ENCODE measurements at regions not wholly inside any gene's neighbourhood (a gene's known extent, or its start where the extent isn't known, plus 50 kb on each side); places are given as distances from the start of the nearest gene placed in this dataset.

DNA sequence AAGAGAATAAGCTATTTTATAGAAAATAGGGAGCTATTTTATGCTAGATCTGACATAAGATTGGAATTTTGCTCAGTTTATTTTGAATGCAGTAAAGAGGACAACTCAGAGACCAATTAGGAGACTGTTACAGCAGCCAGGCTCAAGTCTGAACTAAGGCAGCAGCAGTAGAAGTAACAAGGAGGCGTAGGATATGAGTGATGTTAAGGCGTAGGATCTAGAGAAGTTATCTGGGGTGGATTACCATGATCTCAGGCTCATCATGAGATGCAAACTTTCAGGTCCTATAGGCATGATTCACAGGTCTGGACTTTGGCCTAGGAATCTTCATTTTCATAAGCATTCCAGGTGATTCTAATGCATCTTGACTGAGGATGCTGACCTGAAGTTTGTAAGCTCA, 108.9 kb upstream of the BLID start:
- 92 to 94% methylated on average over 2 of the region's 2 CpGs for WGBS, 2 donors
- Histone ChIP-seq H3K27ac (no peak overlapping the region), H3K4me1 (no peaks in the 10 kb centered on the region), H3K4me3 (no peak overlapping the region), H3K36me3 (replicated peaks in 1 of 2; ENCODE audit: insufficient read depth in 1 of 2, low read depth in 2 of 2) (no peaks in the 10 kb centered on the region), H3K27me3 (no peaks in the 10 kb centered on the region), H3K9me3 (no peaks in the 10 kb centered on the region)
- TF ChIP-seq CTCF (IDR thresholded peaks at IDR 0.05) (no peak), POLR2A (IDR thresholded peaks at IDR 0.05) (no peak)
- no peak for ATAC-seq
- intact Hi-C loops (cut with DNase I), result loop anchor here (5.0 kb wide), 1 partner anchor 72 kb away; no protein-coding TSS in a partner anchor
- no peak for DNase-seq

DNA sequence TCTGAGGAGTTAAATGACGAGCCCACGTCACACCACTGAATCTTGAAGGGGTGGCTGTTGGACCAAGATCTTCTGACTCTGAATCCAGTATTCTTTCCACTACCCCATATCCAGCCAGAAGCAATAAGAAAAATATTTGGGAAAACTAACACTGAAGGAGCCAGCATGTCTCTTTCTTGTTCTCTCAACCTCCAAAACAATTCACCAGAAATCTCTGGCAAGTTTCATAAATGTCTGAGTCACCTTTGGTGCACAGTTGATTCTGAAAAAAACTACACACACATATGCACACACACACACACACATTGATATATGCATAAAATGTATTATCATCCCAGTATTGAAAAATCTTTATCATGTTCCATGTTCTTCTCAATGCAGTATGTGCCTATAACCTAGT, 104.3 kb upstream of the BLID start:
- Histone ChIP-seq H3K36me3 (replicated peaks in 1 of 2; ENCODE audit: insufficient read depth in 1 of 2, low read depth in 2 of 2) (no peaks in the 10 kb centered on the region), H3K27me3 (no peaks in the 10 kb centered on the region), H3K27ac (no peak overlapping the region), H3K4me3 (no peak overlapping the region), H3K4me1 (peaks cover 4% of the 10 kb centered on the region), H3K9me3 (no peaks in the 10 kb centered on the region)
- DNase-seq (no peak), ATAC-seq (no peak)
- intact Hi-C loops (cut with DNase I), result no loop called here
- TF ChIP-seq POLR2A (IDR thresholded peaks at IDR 0.05) (no peak), CTCF (IDR thresholded peaks at IDR 0.05) (no peak)
- 92 to 100% methylated on average over 2 of the region's 2 CpGs for WGBS, 2 donors

GRCh38 chr11:122219791-122220190, 103.8 kb upstream of the BLID start:
- H3K4me1 ChIP-seq, result peaks cover 8% of the 10 kb centered on the region
- DNase-seq (no peak), ATAC-seq (no peak)
- no peaks in the 10 kb centered on the region for H3K27me3 ChIP-seq
- no peak for TF ChIP-seq POLR2A (IDR thresholded peaks at IDR 0.05)
- TF ChIP-seq CTCF (IDR thresholded peaks at IDR 0.05), result no peak
- H3K27ac ChIP-seq, result no peak overlapping the region
- H3K9me3 ChIP-seq, result no peaks in the 10 kb centered on the region
- intact Hi-C loops (cut with DNase I), result loop anchor here (5.0 kb wide), 1 partner anchor 283 kb away; no protein-coding TSS in a partner anchor
- 84 to 93% methylated on average over 3 of the region's 3 CpGs for WGBS, 2 donors
- H3K36me3 ChIP-seq (replicated peaks in 1 of 2; ENCODE audit: insufficient read depth in 1 of 2, low read depth in 2 of 2), result no peaks in the 10 kb centered on the region
- H3K4me3 ChIP-seq, result no peak overlapping the region

GRCh38 chr11:122215244-122215992, 99.4 kb upstream of the BLID start:
- peaks cover 12% of the 10 kb centered on the region for H3K4me1 ChIP-seq
- intact Hi-C loops (cut with DNase I), result loop anchor here (5.0 kb wide), 1 partner anchor 287 kb away; no protein-coding TSS in a partner anchor
- ATAC-seq (peak; percentile 87), DNase-seq (peak; percentile 69 to 80 (median 75))
- H3K27ac ChIP-seq, result no peak overlapping the region
- no peaks in the 10 kb centered on the region for H3K36me3 ChIP-seq (replicated peaks in 1 of 2; ENCODE audit: insufficient read depth in 1 of 2, low read depth in 2 of 2)
- WGBS, 2 donors, result 28 to 40% methylated on average over 7 to 11 of the region's 11 CpGs
- H3K4me3 ChIP-seq, result no peak overlapping the region
- TF ChIP-seq CTCF (IDR thresholded peaks at IDR 0.05) (peak; percentile 81 to 94 (median 92)), POLR2A (IDR thresholded peaks at IDR 0.05) (no peak)
- H3K27me3 ChIP-seq, result no peaks in the 10 kb centered on the region
- no peaks in the 10 kb centered on the region for H3K9me3 ChIP-seq

DNA sequence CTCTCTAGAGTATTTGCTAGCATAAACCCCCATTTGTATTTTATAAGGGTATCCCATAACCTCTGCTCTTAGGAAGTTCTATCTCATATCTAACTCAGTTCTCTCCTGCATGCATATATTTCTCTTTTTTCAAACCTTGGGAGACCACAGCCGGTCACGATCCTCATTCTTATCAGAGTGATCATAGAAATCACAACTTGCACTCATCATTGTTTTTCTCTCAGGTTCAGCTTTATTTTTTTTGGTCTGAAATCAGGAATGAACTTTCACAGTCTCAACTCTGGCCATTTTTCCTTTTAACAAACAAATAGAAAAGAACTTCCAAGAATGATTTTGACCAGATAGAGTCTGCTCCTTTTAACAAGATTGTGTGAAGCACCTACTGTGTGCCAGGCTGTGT, 98.6 kb upstream of the BLID start:
- Histone ChIP-seq H3K4me3 (no peak overlapping the region), H3K9me3 (no peaks in the 10 kb centered on the region), H3K27ac (no peak overlapping the region), H3K36me3 (replicated peaks in 1 of 2; ENCODE audit: insufficient read depth in 1 of 2, low read depth in 2 of 2) (no peaks in the 10 kb centered on the region), H3K4me1 (peaks cover 18% of the 10 kb centered on the region), H3K27me3 (no peaks in the 10 kb centered on the region)
- intact Hi-C loops (cut with DNase I), result loop anchor here (5.0 kb wide), 1 partner anchor 298 kb away; no protein-coding TSS in a partner anchor
- ATAC-seq (no peak), DNase-seq (no peak)
- TF ChIP-seq CTCF (IDR thresholded peaks at IDR 0.05) (no peak), POLR2A (IDR thresholded peaks at IDR 0.05) (no peak)
- 57 to 68% methylated on average over 2 of the region's 2 CpGs for WGBS, 2 donors

Data from body of pancreas (tissue), 4 donors.